ENCODE measurements at regions not wholly inside any gene's neighbourhood (a gene's known extent, or its start where the extent isn't known, plus 50 kb on each side); places are given as distances from the start of the nearest gene placed in this dataset.
"Not testable (repeated sequence)": the region's sequence is repeated elsewhere in the genome, so short reads cannot be mapped to it uniquely, and the experiment has no call there.

DNA sequence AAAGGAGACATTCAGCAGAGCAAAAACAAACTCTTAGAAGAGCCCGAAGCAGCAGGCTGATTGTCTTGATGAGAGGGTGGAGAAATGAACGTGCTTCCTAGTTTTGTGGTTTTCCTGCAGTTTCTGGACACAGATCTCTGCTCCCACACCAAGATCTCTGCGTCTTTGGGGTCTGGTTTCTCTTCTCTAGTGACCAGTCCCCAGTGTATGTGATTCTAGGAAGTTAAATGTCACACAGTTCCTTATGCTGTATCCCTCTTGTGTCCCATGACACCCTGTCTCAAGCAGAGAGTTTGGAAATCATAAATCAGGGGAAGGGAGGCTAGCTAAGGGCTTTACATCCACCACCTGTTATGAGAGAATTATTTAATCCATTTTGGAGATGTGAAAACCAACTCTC, 55.4 kb upstream of the KLF14 start:
- DNase-seq (ENCODE audit: low read depth in 3 of 3), result no peak

DNA sequence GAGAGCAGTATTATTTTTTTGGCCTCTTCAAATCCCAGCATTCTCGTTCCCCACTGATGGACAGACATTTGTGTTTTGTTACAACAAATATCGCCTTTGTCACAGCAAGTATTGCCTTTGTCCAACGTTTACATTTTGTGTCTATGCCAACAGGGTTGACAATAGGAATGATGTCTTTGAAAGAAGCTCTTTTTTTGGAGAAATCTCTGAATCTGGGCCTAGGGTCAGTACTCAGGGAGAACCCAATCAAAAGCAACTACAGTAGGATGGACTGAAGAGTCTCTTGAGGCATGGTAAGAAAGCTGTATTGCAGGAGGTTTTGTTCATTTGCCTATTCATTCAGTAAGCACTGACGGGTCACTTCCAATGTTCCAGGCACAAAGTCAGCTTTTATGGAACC, 57.7 kb upstream of the KLF14 start:
- no peak for DNase-seq (ENCODE audit: low read depth in 3 of 3)

GRCh38 chr7:130793855-130794618, 60.0 kb upstream of the KLF14 start:
- no peak for DNase-seq (ENCODE audit: low read depth in 3 of 3)

DNA sequence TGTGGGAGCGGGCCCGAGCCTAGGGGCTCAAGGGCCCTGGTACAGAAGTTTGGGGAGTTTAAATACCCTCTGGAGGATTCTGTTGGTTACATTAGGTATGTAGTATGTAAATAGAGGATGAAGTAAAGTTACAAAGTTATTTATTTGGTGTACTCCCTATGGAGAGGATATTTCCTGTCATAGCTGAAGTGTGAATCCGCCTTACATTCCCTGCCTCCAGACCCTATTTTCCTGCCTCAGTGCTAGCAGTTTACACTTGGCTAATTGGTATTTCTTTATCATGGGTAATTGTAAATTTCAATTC, 60.6 kb upstream of the KLF14 start:
- no peak for DNase-seq (ENCODE audit: low read depth in 3 of 3)

- DNase-seq (ENCODE audit: low read depth in 3 of 3), result not testable (repeated sequence)
Measured at GRCh38 chr7:130796425-130796824, 62.4 kb upstream of the KLF14 start.

- no peak for DNase-seq (ENCODE audit: low read depth in 3 of 3)
Measured at GRCh38 chr7:130803127-130803526, 69.1 kb upstream of the KLF14 start.

DNA sequence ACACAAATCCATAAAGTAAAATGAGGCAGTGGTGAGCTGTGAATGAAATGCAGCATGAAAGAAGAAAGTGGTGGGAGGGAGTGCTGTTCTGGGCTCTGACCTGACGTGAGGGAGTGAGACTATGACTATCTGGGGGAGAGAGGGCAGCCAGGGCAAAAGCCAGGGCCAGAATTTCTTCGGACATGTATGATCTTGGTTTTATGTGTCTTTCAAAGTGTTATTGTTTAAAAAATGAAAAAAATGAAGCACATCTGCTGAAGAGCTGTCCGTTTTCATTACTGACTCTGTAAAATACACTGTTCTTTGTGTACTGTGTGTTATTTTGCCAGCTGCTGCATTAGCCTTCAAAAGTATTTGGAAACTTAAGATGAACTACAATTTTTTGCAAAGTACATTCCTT, 70.2 kb upstream of the KLF14 start:
- DNase-seq (ENCODE audit: low read depth in 3 of 3), result no peak

- DNase-seq (ENCODE audit: low read depth in 3 of 3), result not testable (repeated sequence)
Measured at GRCh38 chr7:130812819-130813218, 78.8 kb upstream of the KLF14 start.

- DNase-seq (ENCODE audit: low read depth in 3 of 3), result no peak
Measured at GRCh38 chr7:130814778-130815335, 80.8 kb upstream of the KLF14 start.

DNA sequence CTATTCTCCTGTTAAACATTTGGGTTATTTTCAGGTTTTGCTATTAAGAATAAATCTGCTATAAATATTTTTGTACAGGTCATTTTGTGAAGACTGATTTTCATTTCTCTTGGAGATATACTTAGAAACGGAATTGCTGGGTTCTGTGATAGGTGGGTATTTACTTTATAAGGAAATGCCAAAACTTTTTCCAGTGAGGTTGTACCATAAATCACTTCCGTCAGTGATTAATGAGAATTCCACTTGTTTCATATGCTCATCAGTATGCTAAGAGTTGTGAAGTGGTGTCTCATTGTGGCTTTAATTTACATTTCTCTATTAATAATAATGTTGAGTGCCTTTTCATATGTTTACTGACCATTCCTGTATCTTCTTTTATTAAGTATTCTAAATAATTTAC, 84.0 kb upstream of the KLF14 start:
- DNase-seq (ENCODE audit: low read depth in 3 of 3), result no peak

- DNase-seq (ENCODE audit: low read depth in 3 of 3), result no peak
Measured at GRCh38 chr7:130821864-130822263, 87.9 kb upstream of the KLF14 start.

GRCh38 chr7:130822642-130823041, 88.6 kb upstream of the KLF14 start:
- DNase-seq (ENCODE audit: low read depth in 3 of 3), result no peak

DNA sequence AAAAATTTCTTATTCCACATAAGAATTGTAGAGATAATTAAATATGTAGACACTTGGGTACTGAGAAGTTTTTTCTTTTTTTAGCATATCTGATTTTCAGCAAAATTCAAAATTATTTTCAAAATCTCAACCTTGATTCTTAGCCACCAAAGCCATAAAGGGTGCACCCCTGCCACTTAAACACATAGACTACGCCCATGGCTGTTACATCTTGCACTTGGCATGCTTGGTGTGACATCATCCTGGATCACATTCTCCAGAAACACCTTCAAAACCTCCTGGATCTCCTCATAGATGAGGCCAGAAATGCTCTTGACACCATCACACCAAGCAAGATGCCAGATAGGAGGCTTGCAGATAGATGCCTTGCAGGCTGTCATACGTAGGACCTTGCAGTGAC, 89.1 kb upstream of the KLF14 start:
- DNase-seq (ENCODE audit: low read depth in 3 of 3), result no peak

GRCh38 chr7:130825819-130826218, 91.8 kb upstream of the KLF14 start:
- no peak for DNase-seq (ENCODE audit: low read depth in 3 of 3)

DNA sequence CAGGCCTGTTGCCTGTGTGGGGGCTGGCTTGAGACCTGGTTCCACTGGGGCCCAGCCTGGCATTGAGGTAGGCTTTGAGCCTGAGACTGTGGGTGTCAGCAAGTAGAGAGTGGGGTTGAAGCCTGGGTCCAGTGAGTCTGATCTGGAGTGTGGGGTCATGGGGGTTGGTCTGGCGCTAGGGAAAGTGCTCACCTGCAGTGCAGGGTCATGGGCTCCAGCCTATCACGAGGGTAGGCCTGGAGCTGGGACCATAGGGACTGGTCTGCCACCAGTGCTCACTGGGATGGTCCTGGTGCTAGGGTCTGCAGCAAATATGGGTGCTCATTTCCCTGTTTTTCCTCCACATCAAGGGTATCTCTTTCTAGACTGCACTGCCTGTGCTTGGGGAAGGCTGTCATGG, 95.4 kb upstream of the KLF14 start:
- no peak for DNase-seq (ENCODE audit: low read depth in 3 of 3)

DNA sequence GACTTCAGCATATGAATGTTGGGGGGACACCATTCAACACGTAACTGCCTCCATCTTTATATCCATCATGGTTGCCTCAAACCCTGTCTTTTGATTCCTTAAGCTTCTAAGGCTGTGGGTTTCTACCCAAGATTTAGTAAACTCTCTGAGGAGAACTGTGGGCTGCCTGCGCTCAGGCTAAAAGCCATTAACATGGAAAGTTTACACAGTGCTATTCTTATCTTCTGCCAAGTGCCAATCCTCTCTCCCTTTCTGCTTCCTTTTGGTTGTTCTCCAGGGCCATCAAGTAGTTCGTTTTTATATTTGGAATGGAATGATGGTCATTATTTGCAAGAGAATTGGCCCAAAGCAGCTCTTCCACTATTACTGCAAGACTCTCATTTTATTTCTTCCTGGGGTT, 97.3 kb upstream of the KLF14 start:
- no peak for DNase-seq (ENCODE audit: low read depth in 3 of 3)

DNA sequence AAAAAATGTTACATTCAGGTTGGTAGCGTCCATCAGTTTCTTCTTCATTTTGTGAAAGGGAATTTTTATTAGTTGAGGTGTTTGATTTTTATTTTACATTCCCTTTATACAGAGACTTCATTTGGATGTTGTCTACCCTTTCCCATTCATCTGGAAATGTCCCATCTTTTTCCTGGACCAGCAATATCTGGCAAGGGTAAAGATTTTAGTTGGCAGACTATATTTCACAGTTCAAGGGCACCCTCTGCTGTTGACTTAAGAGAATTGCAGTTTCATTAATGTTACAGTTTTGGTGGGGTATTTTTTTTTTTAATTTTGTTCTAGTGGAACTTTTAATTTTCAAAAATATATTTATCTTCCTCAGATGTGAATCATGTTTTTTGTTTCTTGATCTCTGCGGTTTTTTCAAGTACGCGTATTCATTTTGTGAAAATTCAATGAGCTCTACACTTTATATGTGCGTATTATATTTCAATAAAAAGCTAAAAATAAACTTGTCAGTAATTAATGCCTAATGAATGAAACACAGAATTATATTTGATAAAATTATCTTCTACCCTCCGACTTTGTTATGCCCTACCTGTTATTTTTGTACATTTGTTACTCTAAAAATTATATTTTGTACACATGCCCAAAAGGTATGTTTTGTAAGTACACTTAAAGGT, 97.9 kb upstream of the KLF14 start:
- no peak for DNase-seq (ENCODE audit: low read depth in 3 of 3)

- DNase-seq (ENCODE audit: low read depth in 3 of 3), result no peak
Measured at GRCh38 chr7:130838738-130839137, 104.7 kb upstream of the KLF14 start.

DNA sequence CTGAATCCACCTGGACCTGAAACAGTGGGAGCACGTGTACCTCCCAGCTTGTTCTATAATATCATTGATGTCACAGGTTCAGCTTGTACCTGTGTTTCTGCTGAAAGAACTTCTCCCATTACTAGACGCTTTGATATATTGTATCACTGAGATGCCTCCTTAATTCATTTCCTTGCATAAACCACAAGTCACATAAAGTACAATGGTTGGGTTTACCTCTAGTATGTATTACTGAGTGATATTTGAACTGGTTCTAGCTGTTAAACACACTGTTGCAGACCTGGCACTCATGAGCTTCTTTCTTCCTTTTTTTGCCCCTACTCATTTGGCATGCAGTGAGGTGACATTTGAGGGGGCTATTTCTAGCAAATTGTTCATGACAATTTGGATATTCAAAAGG, 106.6 kb upstream of the KLF14 start:
- no peak for DNase-seq (ENCODE audit: low read depth in 3 of 3)

DNA sequence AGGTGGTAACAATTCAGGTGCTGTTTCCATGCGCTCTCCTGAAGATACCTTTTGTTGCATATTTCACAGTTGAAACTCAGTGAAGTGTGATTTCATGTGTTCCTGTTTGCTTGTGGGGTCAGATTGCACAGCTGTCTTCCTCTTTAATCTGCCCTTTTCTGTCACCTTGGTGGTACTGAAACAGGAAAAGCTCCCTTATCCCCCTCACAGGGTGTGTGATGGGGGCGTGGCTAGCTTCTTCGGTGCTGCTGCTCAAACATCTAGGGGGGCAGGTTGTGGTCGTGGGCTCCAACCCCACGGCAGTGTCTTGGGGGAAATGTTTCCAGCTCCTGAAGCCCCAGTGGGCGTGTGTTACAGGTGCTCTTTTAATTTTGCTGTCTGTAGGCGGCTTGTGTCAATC, 107.4 kb upstream of the KLF14 start:
- no peak for DNase-seq (ENCODE audit: low read depth in 3 of 3)

- no peak for DNase-seq (ENCODE audit: low read depth in 3 of 3)
Measured at GRCh38 chr7:130843703-130844102, 109.7 kb upstream of the KLF14 start.

DNA sequence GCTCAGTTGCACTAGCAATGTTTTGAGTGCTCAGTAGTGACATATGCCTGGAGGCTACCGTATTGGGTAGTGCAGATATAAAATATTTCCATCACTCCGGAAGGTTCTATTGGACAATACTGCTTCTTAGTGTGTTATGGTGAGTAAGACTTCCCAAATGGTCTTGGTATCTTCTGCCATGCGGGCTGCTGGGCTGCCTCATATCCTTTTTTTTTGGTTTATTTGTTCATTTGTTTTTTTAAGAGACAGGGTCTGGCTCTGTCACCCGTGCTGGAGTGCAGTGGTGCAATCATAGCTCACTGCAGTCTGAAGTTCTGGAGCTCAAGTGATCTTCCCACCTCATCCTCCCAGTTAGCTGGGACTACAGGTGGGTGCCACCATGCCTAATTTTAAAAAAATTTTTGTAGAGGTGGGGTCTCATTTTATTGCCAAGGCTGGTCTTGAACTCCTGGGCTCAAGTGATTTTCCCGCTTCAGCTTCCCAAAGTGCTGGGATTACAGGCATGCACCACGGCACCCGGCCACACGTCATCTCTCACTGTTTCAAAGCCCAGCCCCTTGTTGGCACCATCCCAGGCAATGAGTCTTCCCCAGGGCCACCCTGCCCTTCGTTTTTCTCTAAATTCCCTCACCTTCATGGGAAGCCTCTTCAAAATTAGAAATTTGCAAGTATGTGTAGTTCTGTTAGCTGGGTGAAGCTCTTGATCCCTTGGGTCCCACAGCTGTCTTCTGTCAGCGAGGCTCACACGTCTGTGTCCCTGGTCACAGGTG, 111.0 kb upstream of the KLF14 start:
- no peak for DNase-seq (ENCODE audit: low read depth in 3 of 3)

DNA sequence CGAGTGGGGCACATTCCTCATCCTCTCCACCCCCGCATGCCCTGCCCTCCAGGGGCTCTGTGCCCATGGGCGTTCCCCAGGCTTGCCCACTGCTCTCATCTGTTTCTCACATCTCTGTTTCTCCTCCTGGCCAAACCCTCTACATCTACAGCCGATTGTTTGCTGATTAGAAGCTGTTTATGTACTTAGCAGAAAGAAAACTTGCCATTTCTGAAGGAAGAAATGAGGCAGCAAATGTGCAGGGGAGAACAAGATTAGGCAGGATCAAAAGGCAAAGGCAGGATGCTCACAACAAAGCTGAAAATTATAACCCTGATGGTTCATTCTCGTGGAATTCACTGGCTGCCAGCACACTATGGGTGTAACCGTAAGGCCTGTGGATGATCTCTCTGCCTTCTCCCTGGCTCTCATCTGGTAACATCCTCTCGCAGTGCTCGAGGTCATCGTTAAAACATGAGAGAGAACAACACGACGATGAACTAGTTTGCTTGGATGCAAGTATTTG, 111.6 kb upstream of the KLF14 start:
- no peak for DNase-seq (ENCODE audit: low read depth in 3 of 3)
